GM12874 (cell line): ENCODE measurements at regions not wholly inside any gene's neighbourhood (a gene's known extent, or its start where the extent isn't known, plus 50 kb on each side); places are given as distances from the start of the nearest gene placed in this dataset.

Source experiments
- TF ChIP-seq, protein P1 (sequence below): IDR thresholded peaks from 2 replicates; pipeline ENCODE4 v1.5.1; 2011; ENCODE audit warnings: low read depth, mild to moderate bottlenecking, control low read depth, low read length, moderate library complexity; ENCODE audit not compliant: insufficient read depth

DNA sequence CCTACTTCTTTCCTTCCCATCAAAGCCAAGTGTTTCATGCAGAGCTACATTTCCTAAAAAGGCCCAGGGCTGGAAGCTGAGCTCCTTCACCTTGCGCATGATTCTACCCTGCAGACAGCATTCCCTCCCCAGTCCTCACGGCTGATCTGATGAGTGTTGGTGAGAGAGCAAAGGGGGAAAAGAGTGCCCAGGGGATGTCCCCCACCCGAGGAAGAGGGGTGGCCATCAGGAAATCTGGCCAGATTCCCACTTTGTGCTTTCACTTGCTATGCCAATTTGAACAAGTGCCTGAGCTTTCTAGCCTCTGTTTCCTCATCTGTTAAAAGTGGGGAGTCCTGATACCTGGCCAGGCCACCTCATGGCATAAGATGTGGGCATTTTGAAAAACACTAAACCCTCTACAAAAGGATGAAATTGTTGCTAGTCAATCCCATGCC, 231.0 kb upstream of the TLE3 start:
- TF ChIP-seq, protein P1, sequence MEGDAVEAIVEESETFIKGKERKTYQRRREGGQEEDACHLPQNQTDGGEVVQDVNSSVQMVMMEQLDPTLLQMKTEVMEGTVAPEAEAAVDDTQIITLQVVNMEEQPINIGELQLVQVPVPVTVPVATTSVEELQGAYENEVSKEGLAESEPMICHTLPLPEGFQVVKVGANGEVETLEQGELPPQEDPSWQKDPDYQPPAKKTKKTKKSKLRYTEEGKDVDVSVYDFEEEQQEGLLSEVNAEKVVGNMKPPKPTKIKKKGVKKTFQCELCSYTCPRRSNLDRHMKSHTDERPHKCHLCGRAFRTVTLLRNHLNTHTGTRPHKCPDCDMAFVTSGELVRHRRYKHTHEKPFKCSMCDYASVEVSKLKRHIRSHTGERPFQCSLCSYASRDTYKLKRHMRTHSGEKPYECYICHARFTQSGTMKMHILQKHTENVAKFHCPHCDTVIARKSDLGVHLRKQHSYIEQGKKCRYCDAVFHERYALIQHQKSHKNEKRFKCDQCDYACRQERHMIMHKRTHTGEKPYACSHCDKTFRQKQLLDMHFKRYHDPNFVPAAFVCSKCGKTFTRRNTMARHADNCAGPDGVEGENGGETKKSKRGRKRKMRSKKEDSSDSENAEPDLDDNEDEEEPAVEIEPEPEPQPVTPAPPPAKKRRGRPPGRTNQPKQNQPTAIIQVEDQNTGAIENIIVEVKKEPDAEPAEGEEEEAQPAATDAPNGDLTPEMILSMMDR, result no peak

DNA sequence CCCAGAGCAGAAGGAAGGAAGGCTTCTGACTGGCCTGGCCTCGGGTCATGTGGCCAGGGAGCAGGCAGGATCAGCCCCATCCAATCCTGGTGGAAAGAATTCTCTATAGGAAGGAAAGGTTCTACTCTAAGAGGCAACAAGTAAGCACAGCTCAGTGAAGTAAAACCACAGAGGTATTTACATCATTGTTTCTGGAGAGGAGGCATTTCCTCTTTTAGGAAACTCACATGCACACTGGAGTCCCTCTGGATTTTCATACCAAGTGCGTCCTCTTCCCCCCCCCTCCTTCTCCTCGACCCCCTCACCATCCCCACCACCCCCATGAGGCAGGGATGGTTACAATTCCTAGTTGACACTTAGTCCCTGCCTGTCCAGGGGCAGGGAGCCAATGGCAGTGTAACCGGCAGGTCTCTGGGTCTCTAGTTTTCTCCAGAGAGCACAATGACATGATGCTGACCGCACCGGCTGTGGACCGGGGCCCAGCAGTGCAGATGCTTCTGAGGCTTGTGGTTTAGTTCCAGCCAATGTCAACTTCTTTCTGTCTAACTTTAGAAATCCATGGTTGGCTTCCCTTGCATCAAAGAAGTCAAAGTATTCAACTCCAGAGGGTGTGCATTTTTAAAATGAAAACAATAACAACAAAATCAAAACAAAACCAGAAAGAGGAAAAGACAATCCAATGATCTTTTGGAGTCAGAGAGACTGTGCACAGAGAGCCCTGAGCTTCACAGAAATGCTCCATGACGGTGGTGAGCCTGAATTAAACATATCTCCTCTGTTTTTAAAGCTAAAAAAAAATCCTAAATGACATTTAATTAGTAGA, 230.3 kb upstream of the TLE3 start:
- TF ChIP-seq, protein P1, result no peak

DNA sequence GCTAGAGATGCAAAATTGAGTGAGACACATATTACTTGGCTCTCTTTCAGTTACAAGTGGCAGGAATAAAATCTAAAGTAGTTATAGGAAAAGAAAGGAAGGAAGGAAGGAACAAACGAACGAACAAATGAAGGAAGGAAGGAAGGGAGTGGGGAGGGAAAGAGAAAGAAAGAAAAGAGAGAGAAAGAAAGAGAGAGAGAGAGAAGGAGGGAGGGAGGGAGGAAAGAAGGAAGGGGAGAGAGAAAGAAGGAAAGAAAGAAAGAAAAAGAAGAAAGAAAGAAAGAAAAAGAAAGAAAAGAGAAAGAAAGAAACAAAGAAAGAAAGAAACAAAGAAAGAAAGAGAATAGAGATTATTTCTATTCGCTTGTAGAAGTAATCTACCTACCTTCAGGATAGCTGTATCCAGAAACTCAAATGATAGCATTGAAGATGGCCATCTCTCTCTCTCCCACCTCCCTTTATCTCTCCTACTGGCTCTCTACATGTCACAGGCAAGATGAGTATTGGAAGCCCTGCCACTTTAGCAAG, 229.7 kb upstream of the TLE3 start:
- TF ChIP-seq, protein P1, result no peak

DNA sequence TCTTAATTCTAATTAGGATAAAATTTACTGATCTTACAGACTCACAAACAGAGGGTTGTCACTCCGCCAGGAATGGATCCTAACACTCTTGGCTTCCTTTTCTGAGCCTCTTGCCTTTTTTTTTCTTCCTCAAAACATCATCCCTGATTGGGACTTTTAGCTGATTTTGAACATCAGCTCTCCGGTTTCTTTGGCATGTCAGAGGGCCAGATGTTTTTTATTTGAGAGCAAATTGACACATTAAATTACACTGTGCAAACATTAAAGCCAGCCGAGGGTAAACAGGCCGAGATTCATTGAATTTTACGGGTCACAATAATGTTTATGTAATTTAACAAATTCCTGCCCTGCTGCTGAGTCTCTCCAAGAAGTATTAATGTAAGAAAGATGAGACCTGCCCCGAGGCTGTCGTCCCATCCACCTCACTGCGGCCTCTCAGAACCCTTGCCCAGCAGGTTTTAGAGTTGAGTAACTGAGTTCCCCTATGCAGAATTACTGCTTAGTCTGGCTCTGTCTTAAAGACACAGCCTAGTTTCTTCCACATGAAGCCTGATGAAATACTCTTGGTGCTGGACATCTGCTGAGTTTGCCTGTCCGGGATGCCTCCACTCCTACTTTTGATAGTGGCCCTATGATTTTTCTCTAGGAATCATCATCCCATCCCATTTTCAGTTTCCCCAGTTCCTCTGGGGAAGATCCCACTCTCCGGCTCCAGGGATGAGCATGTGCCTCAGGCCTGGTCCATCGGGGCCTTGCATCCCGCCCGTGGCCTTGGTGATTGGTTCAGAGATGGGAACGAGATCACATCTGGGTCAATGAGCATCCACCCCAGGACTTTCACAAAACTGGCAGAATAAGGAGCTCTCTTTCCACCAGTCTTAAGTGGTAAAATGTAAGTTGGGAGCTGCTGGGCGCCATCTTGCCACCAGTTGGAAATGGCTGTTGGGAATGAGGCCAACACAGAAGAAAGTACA, 226.6 kb upstream of the TLE3 start:
- TF ChIP-seq, protein P1, result no peak

DNA sequence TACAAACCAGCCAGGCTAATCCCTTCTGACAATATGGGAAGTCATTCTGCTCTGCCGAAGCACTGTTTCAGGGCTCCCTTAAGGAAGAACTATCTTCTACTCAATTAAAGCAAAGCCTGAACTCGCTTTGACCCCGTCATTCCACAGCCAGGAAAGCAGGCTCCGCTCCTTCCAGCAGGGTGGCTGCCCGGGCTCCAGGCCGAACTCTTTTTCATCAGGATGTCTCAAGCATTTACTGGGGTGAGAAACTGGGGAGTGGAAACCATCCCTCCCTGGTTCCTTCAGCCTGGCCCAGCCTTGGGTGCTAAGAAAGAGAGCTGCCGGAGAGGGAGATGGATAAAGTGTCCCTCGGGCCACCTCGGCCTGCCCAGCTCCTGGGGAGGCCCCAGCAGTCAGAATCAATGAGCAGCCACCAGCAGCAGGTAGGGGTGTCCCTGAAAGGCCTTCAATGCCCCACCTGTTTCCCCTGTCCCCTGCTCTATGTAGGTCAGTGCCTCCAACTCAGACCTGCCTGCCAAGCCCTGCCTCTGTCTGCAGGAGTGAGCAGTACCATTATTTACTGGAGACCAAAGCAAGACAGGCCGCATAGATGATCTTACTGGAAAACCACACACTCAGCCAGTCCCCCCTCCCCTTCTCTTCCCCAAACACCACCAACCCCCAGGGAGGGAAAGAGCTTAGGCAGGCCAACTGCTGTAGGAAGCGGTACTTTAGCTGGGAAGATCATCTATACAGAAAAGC, 225.6 kb upstream of the TLE3 start:
- TF ChIP-seq, protein P1, result no peak

DNA sequence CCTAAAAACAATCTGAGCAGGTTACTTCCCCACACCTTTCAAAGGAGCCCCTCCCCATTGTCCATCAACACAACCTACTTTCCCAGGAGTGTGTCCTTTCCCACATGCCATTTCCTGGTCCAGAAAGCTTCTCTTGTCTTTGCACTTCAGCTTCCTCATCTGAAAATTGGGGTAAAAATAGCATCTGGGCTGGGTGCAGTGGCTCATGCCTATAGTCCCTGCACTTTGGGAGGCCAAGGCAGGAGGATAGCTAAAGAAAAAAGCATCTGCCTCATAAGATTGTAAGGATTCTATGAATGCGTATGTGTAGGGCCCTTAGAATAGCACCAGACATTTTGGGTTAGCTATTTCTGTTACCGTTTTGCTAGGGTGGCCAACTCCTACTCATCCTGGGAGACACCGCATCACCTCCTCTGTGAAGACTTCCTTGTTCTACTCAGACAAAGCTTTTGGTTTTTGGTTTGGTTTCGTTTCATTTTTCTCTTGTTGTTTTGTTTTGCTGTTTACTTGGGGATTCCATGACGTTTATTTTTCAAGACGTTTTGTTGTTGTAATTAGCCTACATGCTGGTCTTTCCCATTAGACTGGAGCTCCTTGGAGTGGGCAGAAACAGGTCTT, 224.4 kb upstream of the TLE3 start:
- TF ChIP-seq, protein P1, result no peak
